Esophagus muscularis mucosa (tissue), 4 donors: ENCODE measurements at regions not wholly inside any gene's neighbourhood (a gene's known extent, or its start where the extent isn't known, plus 50 kb on each side); places are given as distances from the start of the nearest gene placed in this dataset.

Experiments used
- CTCF ChIP-seq, 3 experiments: fragments of 200-600 bp in 2 of 3; fragments of 450-650 bp in 1 of 3; sonication (generic) in 2 of 3; IDR thresholded peaks; one replicate each; pipeline ENCODE4 v1.5.1; 2017 to 2019; ENCODE audit warnings: antibody characterized with exemption in 3 of 3, mild to moderate bottlenecking in 2 of 3, moderate library complexity in 1 of 3
- EP300 ChIP-seq: sonication (generic); formaldehyde crosslinking; IDR thresholded peaks from one replicate; pipeline ENCODE4 v1.6.1; 2017; ENCODE audit warnings: antibody characterized with exemption
- POLR2A ChIP-seq: fragments of 450-650 bp; IDR thresholded peaks from one replicate; pipeline ENCODE4 v1.6.1; 2017; ENCODE audit warnings: antibody characterized with exemption, moderate library complexity, mild to moderate bottlenecking, low read depth
- POLR2AphosphoS5 ChIP-seq, 2 donors: sonication (generic); formaldehyde crosslinking; IDR thresholded peaks; one replicate each; pipeline ENCODE4 v1.6.1; 2017; ENCODE audit warnings: antibody characterized with exemption in 2 of 2

- TF ChIP-seq POLR2A (no peak), CTCF (IDR thresholded peaks at IDR 0.05) (no peak), POLR2AphosphoS5 (IDR thresholded peaks at IDR 0.05) (no peak), EP300 (no peak)
These were observed 301.7 kb upstream of the NBEA start for GRCh38 chr13:34640179-34640992.
